Ovary (tissue), 3 donors: ENCODE measurements at regions not wholly inside any gene's neighbourhood (a gene's known extent, or its start where the extent isn't known, plus 50 kb on each side); places are given as distances from the start of the nearest gene placed in this dataset.

Source experiments
- EP300 ChIP-seq: sonication (generic); formaldehyde crosslinking; IDR thresholded peaks from one replicate; pipeline ENCODE4 v1.6.1; 2017; ENCODE audit warnings: antibody characterized with exemption
- POLR2A ChIP-seq: fragments of 450-650 bp; IDR thresholded peaks from one replicate; pipeline ENCODE4 v1.6.1; 2017; ENCODE audit warnings: antibody characterized with exemption, mild to moderate bottlenecking, moderate library complexity
- TF ChIP-seq, protein P1 (sequence below), 3 donors: fragments of 450-650 bp in 2 of 3; fragments of 200-600 bp in 1 of 3; IDR thresholded peaks; one replicate each; pipeline versions ENCODE4 v1.5.1 to v1.8.0; 2016 to 2022; ENCODE audit warnings: antibody characterized with exemption in 3 of 3, mild to moderate bottlenecking in 1 of 3
- donor health status: DM: no; HTN: no; CAD: no.

DNA sequence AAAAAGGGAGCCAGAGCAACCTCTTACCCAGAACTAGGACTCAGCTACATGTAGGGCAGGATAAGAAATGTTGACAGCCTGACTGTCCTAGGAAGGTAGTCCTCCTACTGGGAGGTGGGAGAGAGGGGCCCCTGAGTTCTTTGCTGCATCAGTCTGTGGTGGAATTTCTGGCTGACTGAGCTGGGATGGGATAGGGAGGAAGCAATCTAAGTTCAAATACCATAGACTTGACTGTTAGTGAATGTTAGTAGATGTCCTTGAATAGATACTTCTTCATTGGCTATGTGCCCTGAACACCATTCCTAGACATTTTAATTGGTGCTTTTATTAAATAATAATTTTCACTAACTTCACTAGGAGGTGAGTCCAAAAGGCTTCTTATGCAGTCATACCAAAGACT is 1343.6 kb upstream of the CITED2 start:
- TF ChIP-seq, protein P1, sequence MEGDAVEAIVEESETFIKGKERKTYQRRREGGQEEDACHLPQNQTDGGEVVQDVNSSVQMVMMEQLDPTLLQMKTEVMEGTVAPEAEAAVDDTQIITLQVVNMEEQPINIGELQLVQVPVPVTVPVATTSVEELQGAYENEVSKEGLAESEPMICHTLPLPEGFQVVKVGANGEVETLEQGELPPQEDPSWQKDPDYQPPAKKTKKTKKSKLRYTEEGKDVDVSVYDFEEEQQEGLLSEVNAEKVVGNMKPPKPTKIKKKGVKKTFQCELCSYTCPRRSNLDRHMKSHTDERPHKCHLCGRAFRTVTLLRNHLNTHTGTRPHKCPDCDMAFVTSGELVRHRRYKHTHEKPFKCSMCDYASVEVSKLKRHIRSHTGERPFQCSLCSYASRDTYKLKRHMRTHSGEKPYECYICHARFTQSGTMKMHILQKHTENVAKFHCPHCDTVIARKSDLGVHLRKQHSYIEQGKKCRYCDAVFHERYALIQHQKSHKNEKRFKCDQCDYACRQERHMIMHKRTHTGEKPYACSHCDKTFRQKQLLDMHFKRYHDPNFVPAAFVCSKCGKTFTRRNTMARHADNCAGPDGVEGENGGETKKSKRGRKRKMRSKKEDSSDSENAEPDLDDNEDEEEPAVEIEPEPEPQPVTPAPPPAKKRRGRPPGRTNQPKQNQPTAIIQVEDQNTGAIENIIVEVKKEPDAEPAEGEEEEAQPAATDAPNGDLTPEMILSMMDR (IDR thresholded peaks at IDR 0.05), result no peak
- no peak for TF ChIP-seq EP300
- no peak for TF ChIP-seq POLR2A
